ENCODE measurements at regions not wholly inside any gene's neighbourhood (a gene's known extent, or its start where the extent isn't known, plus 50 kb on each side); places are given as distances from the start of the nearest gene placed in this dataset.

DNA sequence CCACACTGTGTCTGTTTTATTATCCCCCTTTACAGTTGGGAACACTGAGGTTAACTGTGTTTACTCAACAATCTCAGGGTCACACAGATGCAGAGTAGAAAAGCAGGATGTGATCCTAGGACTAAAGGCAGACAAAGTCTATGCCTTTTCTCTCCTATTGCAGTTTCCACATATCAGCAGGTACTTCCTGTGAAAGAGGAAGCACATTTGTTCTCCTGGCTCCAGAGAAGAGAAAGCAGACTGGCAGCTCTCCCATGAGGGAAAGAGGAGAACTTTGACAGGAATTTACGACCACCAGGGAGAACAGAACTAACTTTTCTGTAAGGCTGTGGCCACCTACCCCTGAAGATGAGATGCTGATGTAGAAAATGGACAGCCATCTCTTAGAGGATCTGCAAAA is 84.2 kb upstream of the TNC start:
- Histone ChIP-seq H3K27me3 (ENCODE audit: control insufficient read depth, insufficient read depth, low read length) (peaks cover 2% of the 10 kb centered on the region), H3K36me3 (ENCODE audit: control insufficient read depth, insufficient read depth, low read length) (no peaks in the 10 kb centered on the region), H3K27ac (ENCODE audit: low read length) (no peak overlapping the region), H3K4me1 (ENCODE audit: control insufficient read depth, insufficient read depth, low read length) (no peaks in the 10 kb centered on the region), H3K4me3 (ENCODE audit: low read length) (no peak overlapping the region), H3K9me3 (ENCODE audit: control insufficient read depth, insufficient read depth, low read length) (no peaks in the 10 kb centered on the region)
- ATAC-seq (no peak), DNase-seq (no peak)
- WGBS (ENCODE audit: insufficient coverage), result 11% methylated on average over 1 of the region's 1 CpG
- intact Hi-C loops (cut with micrococcal nuclease), result no loop called here
- Mint-ChIP-seq H3K27ac (no peak overlapping the region), H3K27me3 (ENCODE audit: low read depth in 2 of 2) (peaks cover 8 to 11% of the 10 kb centered on the region in 2 donors), H3K4me1 (no peaks in the 10 kb centered on the region), H3K9me3 (peaks cover 0 to 3% of the 10 kb centered on the region in 2 donors), H3K4me3 (no peak overlapping the region), H3K36me3 (no peaks in the 10 kb centered on the region)
- TF ChIP-seq, protein P1, sequence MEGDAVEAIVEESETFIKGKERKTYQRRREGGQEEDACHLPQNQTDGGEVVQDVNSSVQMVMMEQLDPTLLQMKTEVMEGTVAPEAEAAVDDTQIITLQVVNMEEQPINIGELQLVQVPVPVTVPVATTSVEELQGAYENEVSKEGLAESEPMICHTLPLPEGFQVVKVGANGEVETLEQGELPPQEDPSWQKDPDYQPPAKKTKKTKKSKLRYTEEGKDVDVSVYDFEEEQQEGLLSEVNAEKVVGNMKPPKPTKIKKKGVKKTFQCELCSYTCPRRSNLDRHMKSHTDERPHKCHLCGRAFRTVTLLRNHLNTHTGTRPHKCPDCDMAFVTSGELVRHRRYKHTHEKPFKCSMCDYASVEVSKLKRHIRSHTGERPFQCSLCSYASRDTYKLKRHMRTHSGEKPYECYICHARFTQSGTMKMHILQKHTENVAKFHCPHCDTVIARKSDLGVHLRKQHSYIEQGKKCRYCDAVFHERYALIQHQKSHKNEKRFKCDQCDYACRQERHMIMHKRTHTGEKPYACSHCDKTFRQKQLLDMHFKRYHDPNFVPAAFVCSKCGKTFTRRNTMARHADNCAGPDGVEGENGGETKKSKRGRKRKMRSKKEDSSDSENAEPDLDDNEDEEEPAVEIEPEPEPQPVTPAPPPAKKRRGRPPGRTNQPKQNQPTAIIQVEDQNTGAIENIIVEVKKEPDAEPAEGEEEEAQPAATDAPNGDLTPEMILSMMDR (IDR thresholded peaks at IDR 0.05), result no peak

DNA sequence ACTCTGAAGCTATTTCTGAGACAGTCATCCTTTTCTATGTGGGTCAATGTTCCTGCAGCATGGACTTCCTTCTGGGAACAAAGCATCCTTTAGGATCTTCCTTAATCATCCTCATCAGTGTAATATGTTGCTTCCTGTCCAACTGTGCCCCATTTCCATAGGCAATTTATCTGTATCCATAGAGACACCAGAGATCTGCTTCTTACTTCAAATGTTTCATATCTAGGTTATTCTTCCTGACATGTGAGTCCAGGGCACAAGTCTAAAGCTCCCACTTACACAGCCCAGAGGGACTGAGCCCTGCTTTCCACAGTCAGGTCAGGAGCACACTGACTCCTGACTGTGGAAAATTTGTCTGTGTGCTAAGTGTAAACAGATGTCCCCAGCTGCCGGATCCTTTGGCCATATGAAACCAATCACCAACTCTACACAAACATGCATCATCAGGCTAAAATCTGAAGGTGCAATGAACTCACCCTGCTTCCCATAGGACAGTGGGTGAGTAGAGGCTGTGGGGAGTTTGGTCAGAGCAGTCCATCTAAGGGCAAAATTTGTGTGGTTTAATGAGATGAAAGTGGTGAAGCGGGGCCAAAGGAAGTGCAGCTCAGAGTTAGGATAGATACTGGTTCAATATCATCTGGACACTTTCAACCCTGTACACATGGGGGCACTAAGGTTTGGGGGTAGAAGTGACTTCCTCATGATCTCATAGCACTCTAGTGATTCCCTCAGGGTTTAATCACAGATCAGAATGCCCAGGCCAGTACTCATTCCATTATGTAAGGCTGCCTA is 85.2 kb upstream of the TNC start:
- H3K4me1 Mint-ChIP-seq, result no peaks in the 10 kb centered on the region

DNA sequence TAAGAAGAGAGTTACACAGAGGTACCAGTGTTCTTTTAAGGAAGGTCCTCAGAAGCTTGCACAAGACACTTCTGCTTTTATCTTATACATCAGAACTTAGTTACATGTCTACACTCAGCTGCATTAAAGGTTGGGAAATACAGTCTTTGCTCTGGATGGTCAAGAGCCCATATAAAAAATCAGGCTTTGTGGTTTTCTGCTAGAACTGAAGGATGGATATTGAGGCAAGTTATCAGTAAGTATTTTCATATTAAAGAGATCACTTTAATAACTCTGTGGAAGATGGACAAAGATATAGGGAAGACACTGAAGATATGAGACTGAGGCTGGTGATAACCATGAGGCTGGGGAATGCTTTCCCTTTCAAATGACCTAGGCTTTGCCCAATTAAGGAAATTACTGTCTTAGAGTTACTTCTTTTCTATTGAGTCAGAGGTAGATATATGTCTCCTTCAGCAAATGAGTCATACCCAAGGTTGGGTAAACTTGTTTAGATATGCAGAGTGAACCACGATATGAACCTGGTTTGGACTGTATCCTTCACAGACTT is 87.0 kb upstream of the TNC start:
- intact Hi-C loops (cut with micrococcal nuclease), result no loop called here
- ATAC-seq, result no peak

More for the DNA sequence above, 85.2 kb upstream of the TNC start:
- DNase-seq (no peak), ATAC-seq (no peak)
- H3K27ac Mint-ChIP-seq, result no peak overlapping the region
- no peaks in the 10 kb centered on the region for H3K36me3 Mint-ChIP-seq
- intact Hi-C loops (cut with micrococcal nuclease), result no loop called here
- TF ChIP-seq, protein P1 (IDR thresholded peaks at IDR 0.05), result no peak
- peaks cover 2% of the 10 kb centered on the region for H3K27me3 ChIP-seq (ENCODE audit: control insufficient read depth, insufficient read depth, low read length)
- H3K27me3 Mint-ChIP-seq (ENCODE audit: low read depth in 2 of 2), result peaks cover 8 to 10% of the 10 kb centered on the region in 2 donors
- H3K9me3 ChIP-seq (ENCODE audit: control insufficient read depth, insufficient read depth, low read length), result no peaks in the 10 kb centered on the region
- no peak overlapping the region for H3K4me3 ChIP-seq (ENCODE audit: low read length)
- H3K4me1 ChIP-seq (ENCODE audit: control insufficient read depth, insufficient read depth, low read length), result no peaks in the 10 kb centered on the region
- peaks cover 0 to 3% of the 10 kb centered on the region in 2 donors for H3K9me3 Mint-ChIP-seq
- H3K27ac ChIP-seq (ENCODE audit: low read length), result no peak overlapping the region
- 45% methylated on average over 1 of the region's 2 CpGs for WGBS (ENCODE audit: insufficient coverage)
- no peaks in the 10 kb centered on the region for H3K36me3 ChIP-seq (ENCODE audit: control insufficient read depth, insufficient read depth, low read length)
- H3K4me3 Mint-ChIP-seq, result no peak overlapping the region

More for the DNA sequence above, 87.0 kb upstream of the TNC start:
- Mint-ChIP-seq H3K36me3 (no peaks in the 10 kb centered on the region), H3K4me3 (no peak overlapping the region), H3K4me1 (no peaks in the 10 kb centered on the region), H3K9me3 (peaks cover 0 to 3% of the 10 kb centered on the region in 2 donors), H3K27me3 (ENCODE audit: low read depth in 2 of 2) (peaks cover 17 to 20% of the 10 kb centered on the region in 2 donors), H3K27ac (no peak overlapping the region)
- TF ChIP-seq, protein P1 (IDR thresholded peaks at IDR 0.05), result no peak
- H3K36me3 ChIP-seq (ENCODE audit: control insufficient read depth, insufficient read depth, low read length), result no peaks in the 10 kb centered on the region
- H3K4me1 ChIP-seq (ENCODE audit: control insufficient read depth, insufficient read depth, low read length), result no peaks in the 10 kb centered on the region
- peaks cover 4% of the 10 kb centered on the region for H3K27me3 ChIP-seq (ENCODE audit: control insufficient read depth, insufficient read depth, low read length)
- DNase-seq, result no peak
- H3K4me3 ChIP-seq (ENCODE audit: low read length), result no peak overlapping the region
- H3K27ac ChIP-seq (ENCODE audit: low read length), result no peak overlapping the region
- 40% methylated on average over 1 of the region's 1 CpG for WGBS (ENCODE audit: insufficient coverage)
- no peaks in the 10 kb centered on the region for H3K9me3 ChIP-seq (ENCODE audit: control insufficient read depth, insufficient read depth, low read length)

All from natural killer cell (primary cell).